Vagina (tissue), 2 donors: ENCODE measurements at regions not wholly inside any gene's neighbourhood (a gene's known extent, or its start where the extent isn't known, plus 50 kb on each side); places are given as distances from the start of the nearest gene placed in this dataset.

Source experiments
- POLR2A ChIP-seq, 2 donors: fragments of 450-650 bp; IDR thresholded peaks; one replicate each; pipeline ENCODE4 v1.6.1; 2017; ENCODE audit warnings: antibody characterized with exemption in 2 of 2, mild to moderate bottlenecking in 2 of 2, moderate library complexity in 2 of 2
- POLR2AphosphoS5 ChIP-seq, 2 donors: sonication (generic); formaldehyde crosslinking; IDR thresholded peaks; one replicate each; pipeline ENCODE4 v1.9.0; 2017; ENCODE audit warnings: antibody characterized with exemption in 2 of 2, mild to moderate bottlenecking in 2 of 2, low read depth in 1 of 2; ENCODE audit not compliant: insufficient read depth in 1 of 2
- TF ChIP-seq, protein P1 (sequence below), 3 experiments: fragments of 450-650 bp in 2 of 3; fragments of 200-600 bp in 1 of 3; sonication (generic) in 1 of 3; IDR thresholded peaks; one replicate each; pipeline ENCODE4 v1.5.1; 2017 to 2019; ENCODE audit warnings: antibody characterized with exemption in 3 of 3, mild to moderate bottlenecking in 2 of 3, moderate library complexity in 2 of 3

DNA sequence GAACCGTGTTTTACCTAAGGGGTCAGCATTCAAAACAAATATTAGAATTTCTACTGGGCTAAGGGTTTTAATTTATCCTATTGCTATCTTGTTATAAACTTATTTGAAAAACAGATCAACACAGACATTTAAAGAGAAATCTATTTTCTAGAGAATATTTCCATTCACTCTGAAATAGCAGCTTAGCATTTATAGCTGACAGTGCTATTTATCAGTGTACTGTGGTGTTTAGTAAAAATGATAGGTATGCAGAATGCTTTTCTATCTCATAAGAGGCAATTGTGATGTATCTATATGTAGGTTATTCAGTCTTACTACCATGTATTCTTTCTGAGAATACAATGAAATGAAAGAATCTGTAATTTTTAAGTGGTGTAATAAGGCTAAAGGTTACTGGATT is 1077.4 kb downstream of the REEP3 start:
- no peak for TF ChIP-seq POLR2AphosphoS5 (IDR thresholded peaks at IDR 0.05; ENCODE audit: insufficient read depth in 1 of 2, low read depth in 1 of 2)
- TF ChIP-seq, protein P1, sequence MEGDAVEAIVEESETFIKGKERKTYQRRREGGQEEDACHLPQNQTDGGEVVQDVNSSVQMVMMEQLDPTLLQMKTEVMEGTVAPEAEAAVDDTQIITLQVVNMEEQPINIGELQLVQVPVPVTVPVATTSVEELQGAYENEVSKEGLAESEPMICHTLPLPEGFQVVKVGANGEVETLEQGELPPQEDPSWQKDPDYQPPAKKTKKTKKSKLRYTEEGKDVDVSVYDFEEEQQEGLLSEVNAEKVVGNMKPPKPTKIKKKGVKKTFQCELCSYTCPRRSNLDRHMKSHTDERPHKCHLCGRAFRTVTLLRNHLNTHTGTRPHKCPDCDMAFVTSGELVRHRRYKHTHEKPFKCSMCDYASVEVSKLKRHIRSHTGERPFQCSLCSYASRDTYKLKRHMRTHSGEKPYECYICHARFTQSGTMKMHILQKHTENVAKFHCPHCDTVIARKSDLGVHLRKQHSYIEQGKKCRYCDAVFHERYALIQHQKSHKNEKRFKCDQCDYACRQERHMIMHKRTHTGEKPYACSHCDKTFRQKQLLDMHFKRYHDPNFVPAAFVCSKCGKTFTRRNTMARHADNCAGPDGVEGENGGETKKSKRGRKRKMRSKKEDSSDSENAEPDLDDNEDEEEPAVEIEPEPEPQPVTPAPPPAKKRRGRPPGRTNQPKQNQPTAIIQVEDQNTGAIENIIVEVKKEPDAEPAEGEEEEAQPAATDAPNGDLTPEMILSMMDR (IDR thresholded peaks at IDR 0.05), result no peak
- no peak for TF ChIP-seq POLR2A (IDR thresholded peaks at IDR 0.05)
